GM21529 (cell line): ENCODE measurements at regions not wholly inside any gene's neighbourhood (a gene's known extent, or its start where the extent isn't known, plus 50 kb on each side); places are given as distances from the start of the nearest gene placed in this dataset.
A peak's percentile ranks its signal among the peaks of the same experiment; 100 is the strongest.
"Not testable (repeated sequence)": the region's sequence is repeated elsewhere in the genome, so short reads cannot be mapped to it uniquely, and the experiment has no call there.

Source experiments
- ATAC-seq: cut with Tn5 transposase; IDR thresholded peaks from one replicate; pipeline ENCODE4 v1.9.1; 2021; ENCODE audit not compliant: unreplicated experiment

GRCh38 chr6:28657769-28658465 lies 132.2 kb downstream of the GPX5 start:
- ATAC-seq: peak; percentile 63

GRCh38 chr6:28658475-28659249 lies 133.0 kb downstream of the GPX5 start:
- ATAC-seq: no peak

- no peak for ATAC-seq
Measured at GRCh38 chr6:28659250-28659566, 133.5 kb downstream of the GPX5 start.

- ATAC-seq: no peak
Measured at GRCh38 chr6:28661097-28661713, 135.5 kb downstream of the GPX5 start.

- no peak for ATAC-seq
Measured at GRCh38 chr6:28664870-28665396, 139.3 kb downstream of the GPX5 start.

GRCh38 chr6:28673417-28673786 lies 147.7 kb downstream of the GPX5 start:
- ATAC-seq: no peak

- no peak for ATAC-seq
Measured at GRCh38 chr6:28673787-28674671, 148.3 kb downstream of the GPX5 start.

- ATAC-seq: no peak
Measured at GRCh38 chr6:28675600-28675999, 149.9 kb downstream of the GPX5 start.

GRCh38 chr6:28682542-28682941 lies 156.9 kb downstream of the GPX5 start:
- no peak for ATAC-seq

- ATAC-seq: not testable (repeated sequence)
Measured at GRCh38 chr6:28682956-28683685, 157.4 kb downstream of the GPX5 start.

- no peak for ATAC-seq
Measured at GRCh38 chr6:28683945-28684538, 158.4 kb downstream of the GPX5 start.

- not testable (repeated sequence) for ATAC-seq
Measured at GRCh38 chr6:28685960-28686359, 160.3 kb downstream of the GPX5 start.

GRCh38 chr6:28686446-28687027 lies 160.9 kb downstream of the GPX5 start:
- ATAC-seq: not testable (repeated sequence)

- not testable (repeated sequence) for ATAC-seq
Measured at GRCh38 chr6:28687309-28687981, 161.8 kb downstream of the GPX5 start.

- ATAC-seq: not testable (repeated sequence)
Measured at GRCh38 chr6:28691991-28692390, 166.3 kb downstream of the GPX5 start.

GRCh38 chr6:28693033-28693750 lies 167.5 kb downstream of the GPX5 start:
- no peak for ATAC-seq

- ATAC-seq: no peak
Measured at GRCh38 chr6:28693751-28694443, 168.2 kb downstream of the GPX5 start.

GRCh38 chr6:28695715-28696114 lies 170.0 kb downstream of the GPX5 start:
- no peak for ATAC-seq
